ENCODE measurements at regions not wholly inside any gene's neighbourhood (a gene's known extent, or its start where the extent isn't known, plus 50 kb on each side); places are given as distances from the start of the nearest gene placed in this dataset.
"Not testable (repeated sequence)": the region's sequence is repeated elsewhere in the genome, so short reads cannot be mapped to it uniquely, and the experiment has no call there.

- H3K4me3 ChIP-seq: no peak overlapping the region
- no peak overlapping the region for H3K27ac ChIP-seq
- H3K4me1 ChIP-seq: no peaks in the 10 kb centered on the region
- no peaks in the 10 kb centered on the region for H3K36me3 ChIP-seq
- intact Hi-C loops (cut with DNase I): no loop called here
- H3K9ac ChIP-seq (ENCODE audit: low read depth in 2 of 2, low read length in 2 of 2): no peak overlapping the region
- no peaks in the 10 kb centered on the region for H3K27me3 ChIP-seq
- H3K9me3 ChIP-seq: no peaks in the 10 kb centered on the region
- no peak for DNase-seq
- no peak for TF ChIP-seq CTCF (IDR thresholded peaks at IDR 0.05)
These were observed 50.9 kb upstream of the MITF start for GRCh38 chr3:69688400-69688799.

GRCh38 chr3:69687641-69688040, 51.6 kb upstream of the MITF start:
- no peak for DNase-seq
- H3K27me3 ChIP-seq: no peaks in the 10 kb centered on the region
- intact Hi-C loops (cut with DNase I): no loop called here
- no peaks in the 10 kb centered on the region for H3K9me3 ChIP-seq
- H3K27ac ChIP-seq: no peak overlapping the region
- H3K36me3 ChIP-seq: no peaks in the 10 kb centered on the region
- no peaks in the 10 kb centered on the region for H3K4me1 ChIP-seq
- no peak for TF ChIP-seq CTCF (IDR thresholded peaks at IDR 0.05)
- no peak overlapping the region for H3K4me3 ChIP-seq
- H3K9ac ChIP-seq (ENCODE audit: low read depth in 2 of 2, low read length in 2 of 2): no peak overlapping the region

DNA sequence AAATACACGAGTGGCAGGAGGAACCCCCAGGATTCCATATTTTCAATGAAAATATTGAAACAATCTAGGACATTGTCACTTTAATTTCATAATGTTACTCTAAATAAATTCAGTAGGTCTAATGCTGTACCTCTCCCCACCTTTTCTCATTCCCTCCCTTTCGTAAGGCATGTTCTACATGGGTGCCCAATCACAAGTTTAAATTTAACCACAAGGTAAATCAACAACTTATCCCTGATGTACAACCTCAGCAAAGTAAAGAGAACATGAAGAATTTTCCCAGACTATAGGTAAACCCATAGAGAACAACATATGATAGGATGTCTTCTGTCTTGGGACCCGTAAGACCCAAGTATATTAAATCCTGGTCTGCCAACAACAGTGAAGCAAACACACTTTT, 53.2 kb upstream of the MITF start:
- no peak overlapping the region for H3K4me3 ChIP-seq
- no peaks in the 10 kb centered on the region for H3K4me1 ChIP-seq
- H3K9me3 ChIP-seq: no peaks in the 10 kb centered on the region
- H3K27ac ChIP-seq: no peak overlapping the region
- no peak for DNase-seq
- TF ChIP-seq CTCF (IDR thresholded peaks at IDR 0.05): no peak
- no peaks in the 10 kb centered on the region for H3K27me3 ChIP-seq
- intact Hi-C loops (cut with DNase I): no loop called here
- H3K9ac ChIP-seq (ENCODE audit: low read depth in 2 of 2, low read length in 2 of 2): no peak overlapping the region
- no peaks in the 10 kb centered on the region for H3K36me3 ChIP-seq

DNA sequence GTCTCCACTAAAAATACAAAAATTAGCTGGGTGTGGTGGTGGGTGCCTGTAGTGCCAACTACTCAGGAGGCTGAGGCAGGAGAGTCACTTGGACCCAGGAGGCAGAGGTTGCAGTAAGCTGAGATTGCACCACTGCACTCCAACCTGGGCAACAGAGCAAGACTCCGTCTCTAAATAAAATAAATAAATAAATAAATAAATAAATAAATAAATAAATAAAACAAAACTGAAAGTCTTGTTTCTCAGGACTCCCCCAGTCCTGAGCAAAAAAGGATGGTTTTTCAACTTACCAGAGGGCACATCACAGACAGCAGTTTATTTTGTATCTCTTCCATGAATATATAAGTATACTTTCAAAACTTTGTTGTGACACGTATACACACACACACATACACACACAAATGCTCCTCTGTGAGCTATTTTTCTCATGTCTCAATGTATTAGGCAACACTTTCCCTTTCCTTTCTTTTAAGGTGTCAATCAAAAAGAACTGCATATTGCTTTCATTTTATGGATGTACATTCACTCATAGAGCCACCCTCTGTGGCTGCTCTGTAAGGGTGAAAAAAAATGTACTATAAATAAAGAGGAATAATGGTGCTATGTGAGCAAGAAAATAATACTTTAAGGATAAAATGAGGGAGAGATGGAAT, 54.8 kb upstream of the MITF start:
- intact Hi-C loops (cut with DNase I): no loop called here
- Histone ChIP-seq H3K9ac (ENCODE audit: low read depth in 2 of 2, low read length in 2 of 2) (no peak overlapping the region), H3K9me3 (no peaks in the 10 kb centered on the region), H3K36me3 (no peaks in the 10 kb centered on the region), H3K4me3 (no peak overlapping the region), H3K4me1 (no peaks in the 10 kb centered on the region), H3K27ac (no peak overlapping the region), H3K27me3 (no peaks in the 10 kb centered on the region)
- no peak for DNase-seq
- TF ChIP-seq CTCF (IDR thresholded peaks at IDR 0.05): no peak

DNA sequence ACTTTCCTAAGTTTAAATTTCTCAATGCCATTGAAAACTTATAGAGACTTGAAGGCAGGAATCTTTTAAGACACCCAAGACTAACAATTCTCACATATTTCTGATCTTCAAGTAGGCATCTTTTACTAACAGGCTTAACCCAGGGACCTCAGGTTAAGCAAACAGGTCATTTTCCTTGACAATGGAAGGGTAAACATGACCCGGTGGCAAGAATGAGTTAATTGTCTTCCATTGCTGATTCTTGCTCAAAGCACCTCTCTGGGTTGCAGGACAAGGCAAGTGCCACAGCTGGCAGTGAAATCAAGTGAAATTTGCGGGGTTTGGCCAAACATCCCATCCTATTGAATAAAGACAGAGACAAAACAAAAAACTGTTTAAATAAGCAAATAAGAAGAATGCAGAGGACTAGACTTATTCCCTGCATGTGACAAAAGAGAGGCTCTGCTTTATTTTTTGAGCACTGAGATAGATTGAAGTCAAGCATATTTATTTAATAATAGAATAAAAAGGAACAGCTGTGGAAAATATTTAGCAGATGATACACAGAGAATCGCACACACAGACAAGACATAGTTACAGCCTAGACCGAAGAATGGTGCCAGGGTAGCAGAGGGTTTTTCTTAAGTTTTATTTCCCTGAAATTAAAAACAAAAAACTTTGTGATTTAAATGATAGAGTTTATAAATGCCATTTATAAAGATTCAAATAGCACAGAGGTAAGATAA, 56.0 kb upstream of the MITF start:
- Histone ChIP-seq H3K36me3 (no peaks in the 10 kb centered on the region), H3K4me3 (no peak overlapping the region), H3K9ac (ENCODE audit: low read depth in 2 of 2, low read length in 2 of 2) (no peak overlapping the region), H3K27ac (no peak overlapping the region), H3K27me3 (no peaks in the 10 kb centered on the region), H3K4me1 (no peaks in the 10 kb centered on the region), H3K9me3 (no peaks in the 10 kb centered on the region)
- intact Hi-C loops (cut with DNase I): no loop called here
- no peak for TF ChIP-seq CTCF (IDR thresholded peaks at IDR 0.05)
- DNase-seq: no peak

DNA sequence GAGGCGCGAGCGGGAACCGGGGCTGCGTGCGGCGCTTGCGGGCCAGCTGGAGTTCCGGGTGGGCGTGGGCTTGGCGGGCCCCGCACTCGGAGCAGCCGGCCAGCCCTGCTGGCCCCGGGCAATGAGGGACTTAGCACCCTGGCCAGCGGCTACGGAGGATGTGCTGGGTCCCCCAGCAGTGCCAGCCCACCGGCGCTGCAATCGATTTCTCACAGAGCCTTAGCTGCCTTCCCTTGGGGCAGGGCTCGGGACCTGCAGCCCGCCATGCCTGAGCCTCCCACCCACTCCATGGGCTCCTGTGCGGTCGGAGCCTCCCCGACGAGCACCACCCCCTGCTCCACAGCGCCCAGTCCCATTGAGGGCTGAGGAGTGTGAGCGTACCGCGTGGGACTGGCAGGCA, 61.8 kb upstream of the MITF start:
- not testable (repeated sequence) for H3K27me3 ChIP-seq; H3K27ac ChIP-seq; H3K36me3 ChIP-seq; H3K9ac ChIP-seq (ENCODE audit: low read depth in 2 of 2, low read length in 2 of 2); H3K4me1 ChIP-seq; DNase-seq; H3K9me3 ChIP-seq; H3K4me3 ChIP-seq
- intact Hi-C loops (cut with DNase I): loop anchor here (10.0 kb wide), 1 partner anchor 373 kb away; no protein-coding TSS in a partner anchor

Measured in colonic mucosa (tissue), 4 donors.